ENCODE measurements at regions not wholly inside any gene's neighbourhood (a gene's known extent, or its start where the extent isn't known, plus 50 kb on each side); places are given as distances from the start of the nearest gene placed in this dataset.

GRCh38 chr22:48275412-48275811 is 1513.0 kb downstream of the TBC1D22A start:
- no peak for TF ChIP-seq CTCF (conservative IDR thresholded peaks at IDR 0.05)
- no peak overlapping the region for H3K27ac ChIP-seq

GRCh38 chr22:48270731-48271130 is 1508.3 kb downstream of the TBC1D22A start:
- H3K27ac ChIP-seq: no peak overlapping the region
- TF ChIP-seq CTCF (conservative IDR thresholded peaks at IDR 0.05): no peak

- no peak overlapping the region for H3K27ac ChIP-seq
Measured at GRCh38 chr22:48268771-48269552, 1506.5 kb downstream of the TBC1D22A start.

GRCh38 chr22:48268293-48268692 is 1505.8 kb downstream of the TBC1D22A start:
- no peak overlapping the region for H3K27ac ChIP-seq
- TF ChIP-seq CTCF (conservative IDR thresholded peaks at IDR 0.05): no peak

More at GRCh38 chr22:48268771-48269552, 1506.5 kb downstream of the TBC1D22A start:
- TF ChIP-seq CTCF (conservative IDR thresholded peaks at IDR 0.05): no peak

GRCh38 chr22:48267681-48268080 is 1505.2 kb downstream of the TBC1D22A start:
- H3K27ac ChIP-seq: no peak overlapping the region
- no peak for TF ChIP-seq CTCF (conservative IDR thresholded peaks at IDR 0.05)

GRCh38 chr22:48265000-48265625 is 1502.7 kb downstream of the TBC1D22A start:
- H3K27ac ChIP-seq: no peak overlapping the region
- no peak for TF ChIP-seq CTCF (conservative IDR thresholded peaks at IDR 0.05)

GRCh38 chr22:48264586-48264985 is 1502.1 kb downstream of the TBC1D22A start:
- no peak overlapping the region for H3K27ac ChIP-seq
- no peak for TF ChIP-seq CTCF (conservative IDR thresholded peaks at IDR 0.05)

Measured in VCaP (cell line).